BJ (cell line): ENCODE measurements at regions not wholly inside any gene's neighbourhood (a gene's known extent, or its start where the extent isn't known, plus 50 kb on each side); places are given as distances from the start of the nearest gene placed in this dataset.
A peak's percentile ranks its signal among the peaks of the same experiment; 100 is the strongest.
"Not testable (repeated sequence)": the region's sequence is repeated elsewhere in the genome, so short reads cannot be mapped to it uniquely, and the experiment has no call there.

Experiments
- CTCF ChIA-PET: fragments of 350-600 bp; formaldehyde crosslinking; extraction: SDS; loops from one replicate; lab custom pipeline; 2021; ENCODE audit warnings: antibody characterized with exemption, inconsistent platforms; lab: Yijun Ruan, JAX
- POLR2A ChIA-PET: fragments of 300-600 bp; sonication (Branson Sonifier 250); formaldehyde crosslinking; extraction: SDS; loops from one replicate; lab custom pipeline; 2021; ENCODE audit warnings: antibody characterized with exemption; lab: Charles Lee
- DNase-seq: peaks from one replicate; pipeline ENCODE4 v3.0.0-alpha.2; 2011; ENCODE audit warnings: low read depth
- H3K27me3 ChIP-seq: 2 replicates; pipeline ENCODE4 v1.6.0; 2011; ENCODE audit warnings: low read length; ENCODE audit not compliant: control insufficient read depth, insufficient read depth
- H3K36me3 ChIP-seq: 2 replicates; pipeline ENCODE4 v1.5.1; 2011; ENCODE audit warnings: low read length; ENCODE audit not compliant: control insufficient read depth, insufficient read depth
- H3K4me3 ChIP-seq: 2 replicates; pipeline ENCODE4 v1.5.1; 2011; ENCODE audit warnings: low read depth, mild to moderate bottlenecking, control low read depth, low read length
- CTCF ChIP-seq: IDR thresholded peaks from 2 replicates; pipeline ENCODE4 v1.5.1; 2011; ENCODE audit warnings: low read depth, mild to moderate bottlenecking, control low read depth, inconsistent platforms, low read length, moderate library complexity; ENCODE audit not compliant: insufficient read depth

- CTCF ChIA-PET = no interaction called here
- H3K27me3 ChIP-seq = no peaks in the 10 kb centered on the region
- POLR2A ChIA-PET = no interaction called here
- H3K4me3 ChIP-seq = no peak overlapping the region
- peak; percentile 14; the same call in 1 of the 2 replicates for TF ChIP-seq CTCF
- H3K36me3 ChIP-seq = no peaks in the 10 kb centered on the region
- no peak for DNase-seq
These were observed 549.4 kb upstream of the SYNCRIP start for GRCh38 chr6:86192123-86192522.

- DNase-seq, H3K36me3 ChIP-seq, POLR2A ChIA-PET, H3K27me3 ChIP-seq, H3K4me3 ChIP-seq, CTCF ChIA-PET: not testable (repeated sequence)
These were observed 532.5 kb upstream of the SYNCRIP start for GRCh38 chr6:86175149-86175548.

DNA sequence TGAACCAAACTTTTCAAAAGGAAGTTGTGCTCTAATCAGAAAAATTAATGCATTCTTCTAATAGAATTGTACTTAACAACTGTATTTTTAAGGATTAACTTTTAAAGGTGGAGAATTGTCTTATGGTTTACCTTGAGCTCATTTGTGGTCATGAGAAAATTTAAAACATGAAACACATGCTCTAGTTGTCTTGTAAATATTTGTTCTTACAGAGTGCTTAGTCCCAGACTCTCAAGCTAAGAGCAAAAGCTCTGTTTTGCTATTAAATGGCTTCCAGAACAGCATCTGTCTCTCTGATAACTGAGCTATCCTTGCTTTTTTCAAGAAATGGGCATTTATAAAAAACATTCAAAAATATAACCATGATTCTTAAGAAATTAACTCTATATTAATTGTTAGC, 512.2 kb upstream of the SYNCRIP start:
- CTCF ChIA-PET = no interaction called here
- DNase-seq = no peak
- Histone ChIP-seq H3K27me3 (no peaks in the 10 kb centered on the region), H3K4me3 (no peak overlapping the region), H3K36me3 (no peaks in the 10 kb centered on the region)
- POLR2A ChIA-PET = no interaction called here
- no peak for TF ChIP-seq CTCF

DNA sequence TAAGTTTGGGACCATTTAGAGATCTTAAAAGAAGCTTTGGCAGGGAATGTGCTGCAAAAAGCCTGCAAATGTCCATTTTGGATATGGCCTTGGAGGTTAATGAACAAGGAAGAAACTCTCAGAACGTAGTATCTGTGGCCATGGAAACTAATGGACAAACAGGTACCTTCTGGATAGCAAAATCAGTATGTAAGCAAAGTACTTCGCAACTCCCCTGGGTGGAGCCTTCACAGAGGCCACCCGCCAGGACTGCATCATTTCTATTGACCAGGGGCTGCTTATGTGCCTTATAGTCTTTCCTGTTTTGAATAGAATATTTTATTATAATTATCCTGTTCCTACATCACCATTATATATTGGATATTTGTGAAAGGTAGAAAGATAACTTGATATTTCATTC, 510.8 kb upstream of the SYNCRIP start:
- Histone ChIP-seq H3K27me3 (no peaks in the 10 kb centered on the region), H3K36me3 (no peaks in the 10 kb centered on the region), H3K4me3 (no peak overlapping the region)
- ChIA-PET CTCF (no interaction called here), POLR2A (no interaction called here)
- no peak for TF ChIP-seq CTCF
- no peak for DNase-seq

DNA sequence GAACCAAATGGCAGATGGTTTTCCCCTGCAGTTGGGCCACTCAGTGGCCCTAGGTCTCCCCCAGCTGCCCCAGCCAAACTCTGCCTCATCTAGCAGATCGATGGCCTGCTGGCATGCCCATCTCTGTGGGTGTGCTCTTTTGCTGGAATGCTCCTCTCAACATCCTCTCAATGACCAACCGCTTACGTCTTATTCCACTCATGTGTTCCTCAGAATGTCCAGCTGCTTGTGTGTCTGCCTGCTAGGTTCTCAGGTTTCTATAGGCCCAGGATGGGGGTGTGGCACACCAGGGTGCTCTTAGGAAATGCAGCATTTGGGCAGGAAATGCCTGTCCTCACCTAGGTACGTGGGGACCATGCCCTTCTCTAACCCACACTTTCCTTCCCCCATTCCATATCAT, 509.9 kb upstream of the SYNCRIP start:
- Histone ChIP-seq H3K4me3 (no peak overlapping the region), H3K36me3 (no peaks in the 10 kb centered on the region), H3K27me3 (no peaks in the 10 kb centered on the region)
- no peak for DNase-seq
- no peak for TF ChIP-seq CTCF
- ChIA-PET CTCF (no interaction called here), POLR2A (no interaction called here)

DNA sequence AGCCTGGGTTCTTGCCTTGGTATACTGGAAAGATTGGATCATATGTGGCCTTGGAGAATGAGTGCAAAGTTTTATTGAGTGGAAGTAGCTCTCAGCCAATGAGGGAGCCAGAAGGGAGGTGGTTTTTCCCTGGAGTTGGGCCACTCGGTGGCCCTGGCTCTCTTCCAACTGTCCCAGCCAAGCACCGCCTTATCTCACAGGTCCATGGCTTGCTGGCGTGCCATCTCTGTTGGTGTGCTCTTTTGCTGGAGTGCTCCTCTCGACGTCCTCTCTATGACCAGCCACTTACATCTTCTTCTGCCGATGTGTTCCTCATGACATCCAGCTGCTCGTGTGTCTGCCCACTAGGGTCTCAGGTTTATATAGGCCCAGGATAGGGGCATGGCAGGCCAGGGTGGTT, 505.9 kb upstream of the SYNCRIP start:
- Histone ChIP-seq H3K4me3 (no peak overlapping the region), H3K27me3 (no peaks in the 10 kb centered on the region), H3K36me3 (no peaks in the 10 kb centered on the region)
- no peak for TF ChIP-seq CTCF
- CTCF ChIA-PET = interaction anchor here (1.3 kb wide), 1 partner anchor 8 kb away, joined by 3 read pairs; no protein-coding TSS in a partner anchor
- no peak for DNase-seq
- POLR2A ChIA-PET = no interaction called here
